Gastrocnemius medialis (tissue), 4 donors: ENCODE measurements at regions not wholly inside any gene's neighbourhood (a gene's known extent, or its start where the extent isn't known, plus 50 kb on each side); places are given as distances from the start of the nearest gene placed in this dataset.

Experiments
- POLR2A ChIP-seq, 2 donors: fragments of 450-650 bp; IDR thresholded peaks; one replicate each; pipeline ENCODE4 v1.6.1; 2017; ENCODE audit warnings: antibody characterized with exemption in 2 of 2, mild to moderate bottlenecking in 2 of 2, moderate library complexity in 2 of 2
- TF ChIP-seq, protein P1 (sequence below), 5 experiments: fragments of 450-650 bp in 3 of 5; fragments of 200-600 bp in 2 of 5; sonication (generic) in 2 of 5; IDR thresholded peaks in 4 of 5; conservative IDR thresholded peaks in 1 of 5; 1 replicate in 4 of 5; 2 replicates in 1 of 5; pipeline ENCODE4 v1.5.1; 2016 to 2019; ENCODE audit warnings: antibody characterized with exemption in 5 of 5, mild to moderate bottlenecking in 3 of 5, moderate library complexity in 3 of 5

DNA sequence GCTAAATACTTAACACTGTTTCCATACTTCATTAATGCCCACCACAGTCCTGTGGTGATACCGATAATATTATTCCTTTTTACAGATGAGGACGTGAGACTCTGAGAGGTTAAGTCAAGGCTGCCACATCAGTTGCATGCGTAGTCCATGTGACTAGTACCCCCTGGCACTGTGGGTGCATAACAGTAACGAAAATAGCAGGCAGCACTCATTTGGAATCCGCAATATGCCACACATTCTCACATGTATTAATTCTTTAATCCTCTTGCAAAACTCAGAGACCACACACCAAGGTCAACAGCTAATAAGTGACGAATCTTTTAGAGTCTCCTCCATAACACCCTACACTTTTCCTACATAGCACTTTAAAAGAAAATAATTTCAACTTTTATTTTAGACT is 99.5 kb upstream of the HABP2 start:
- TF ChIP-seq, protein P1, sequence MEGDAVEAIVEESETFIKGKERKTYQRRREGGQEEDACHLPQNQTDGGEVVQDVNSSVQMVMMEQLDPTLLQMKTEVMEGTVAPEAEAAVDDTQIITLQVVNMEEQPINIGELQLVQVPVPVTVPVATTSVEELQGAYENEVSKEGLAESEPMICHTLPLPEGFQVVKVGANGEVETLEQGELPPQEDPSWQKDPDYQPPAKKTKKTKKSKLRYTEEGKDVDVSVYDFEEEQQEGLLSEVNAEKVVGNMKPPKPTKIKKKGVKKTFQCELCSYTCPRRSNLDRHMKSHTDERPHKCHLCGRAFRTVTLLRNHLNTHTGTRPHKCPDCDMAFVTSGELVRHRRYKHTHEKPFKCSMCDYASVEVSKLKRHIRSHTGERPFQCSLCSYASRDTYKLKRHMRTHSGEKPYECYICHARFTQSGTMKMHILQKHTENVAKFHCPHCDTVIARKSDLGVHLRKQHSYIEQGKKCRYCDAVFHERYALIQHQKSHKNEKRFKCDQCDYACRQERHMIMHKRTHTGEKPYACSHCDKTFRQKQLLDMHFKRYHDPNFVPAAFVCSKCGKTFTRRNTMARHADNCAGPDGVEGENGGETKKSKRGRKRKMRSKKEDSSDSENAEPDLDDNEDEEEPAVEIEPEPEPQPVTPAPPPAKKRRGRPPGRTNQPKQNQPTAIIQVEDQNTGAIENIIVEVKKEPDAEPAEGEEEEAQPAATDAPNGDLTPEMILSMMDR (IDR thresholded peaks at IDR 0.05 in 4 of 5, conservative IDR thresholded peaks at IDR 0.05 in 1 of 5): no peak
- TF ChIP-seq POLR2A (IDR thresholded peaks at IDR 0.05): no peak
